Muscle of leg (tissue), 3 donors: ENCODE measurements at regions not wholly inside any gene's neighbourhood (a gene's known extent, or its start where the extent isn't known, plus 50 kb on each side); places are given as distances from the start of the nearest gene placed in this dataset.

Experiments
- DNase-seq: peaks from one replicate; pipeline ENCODE4 v3.0.0; 2013
- H3K27ac ChIP-seq: one replicate; pipeline ENCODE4 v1.5.1; 2013; ENCODE audit warnings: mild to moderate bottlenecking, low read length, control low read depth
- H3K27me3 ChIP-seq: one replicate; pipeline ENCODE4 v1.6.1; 2013; ENCODE audit warnings: low read length; ENCODE audit not compliant: control insufficient read depth, insufficient read depth
- H3K36me3 ChIP-seq: one replicate; pipeline ENCODE4 v1.6.1; 2013; ENCODE audit warnings: low read length; ENCODE audit not compliant: control insufficient read depth, insufficient read depth
- H3K4me1 ChIP-seq: one replicate; pipeline ENCODE4 v1.6.1; 2013; ENCODE audit warnings: low read length; ENCODE audit not compliant: control insufficient read depth, insufficient read depth
- H3K4me3 ChIP-seq: one replicate; pipeline ENCODE4 v1.5.1; 2013; ENCODE audit warnings: low read length, control low read depth
- H3K9me3 ChIP-seq: replicated peaks from 2 replicates; pipeline ENCODE4 v1.6.1; 2013; ENCODE audit warnings: low read depth, low read length; ENCODE audit not compliant: control insufficient read depth
- WGBS: methylation state at CpG from one replicate; pipeline ENCODE4 v1.1.5; 2013; ENCODE audit warnings: missing lambda C conversion rate; ENCODE audit not compliant: insufficient coverage; 5-methylcytosine and 5-hydroxymethylcytosine counted together

- no peak overlapping the region for H3K27ac ChIP-seq
- no peaks in the 10 kb centered on the region for H3K36me3 ChIP-seq
- no peak overlapping the region for H3K4me3 ChIP-seq
- WGBS = no CpG with 5 or more reads among the region's 1 CpG
- no peaks in the 10 kb centered on the region for H3K27me3 ChIP-seq
- H3K4me1 ChIP-seq = peaks cover 14% of the 10 kb centered on the region
- H3K9me3 ChIP-seq = peaks cover 4% of the 10 kb centered on the region
- DNase-seq = no peak
These were observed 467.6 kb downstream of the CDH2 start for GRCh38 chr18:27709344-27709743.

GRCh38 chr18:27707201-27707600 lies 469.7 kb downstream of the CDH2 start:
- peaks cover 6% of the 10 kb centered on the region for H3K4me1 ChIP-seq
- no peak for DNase-seq
- H3K36me3 ChIP-seq = no peaks in the 10 kb centered on the region
- no peak overlapping the region for H3K4me3 ChIP-seq
- no peak overlapping the region for H3K27ac ChIP-seq
- no peaks in the 10 kb centered on the region for H3K27me3 ChIP-seq
- WGBS = no CpG with 5 or more reads among the region's 1 CpG
- peaks cover 4% of the 10 kb centered on the region for H3K9me3 ChIP-seq

- Histone ChIP-seq H3K36me3 (no peaks in the 10 kb centered on the region), H3K9me3 (peaks cover 4% of the 10 kb centered on the region), H3K4me3 (no peak overlapping the region), H3K27ac (no peak overlapping the region), H3K4me1 (peaks cover under 1% of the 10 kb centered on the region), H3K27me3 (no peaks in the 10 kb centered on the region)
- no peak for DNase-seq
- 17% methylated on average over 1 of the region's 3 CpGs for WGBS
These were observed 472.1 kb downstream of the CDH2 start for GRCh38 chr18:27704736-27705361.

- Histone ChIP-seq H3K4me3 (no peak overlapping the region), H3K27me3 (no peaks in the 10 kb centered on the region), H3K4me1 (peaks cover 6% of the 10 kb centered on the region), H3K36me3 (no peaks in the 10 kb centered on the region), H3K27ac (peak overlapping the region; percentile 9), H3K9me3 (no peaks in the 10 kb centered on the region)
- WGBS = 0% methylated on average over 1 of the region's 3 CpGs
- peak; percentile 91 for DNase-seq
These were observed 477.8 kb downstream of the CDH2 start for GRCh38 chr18:27699137-27699536.

DNA sequence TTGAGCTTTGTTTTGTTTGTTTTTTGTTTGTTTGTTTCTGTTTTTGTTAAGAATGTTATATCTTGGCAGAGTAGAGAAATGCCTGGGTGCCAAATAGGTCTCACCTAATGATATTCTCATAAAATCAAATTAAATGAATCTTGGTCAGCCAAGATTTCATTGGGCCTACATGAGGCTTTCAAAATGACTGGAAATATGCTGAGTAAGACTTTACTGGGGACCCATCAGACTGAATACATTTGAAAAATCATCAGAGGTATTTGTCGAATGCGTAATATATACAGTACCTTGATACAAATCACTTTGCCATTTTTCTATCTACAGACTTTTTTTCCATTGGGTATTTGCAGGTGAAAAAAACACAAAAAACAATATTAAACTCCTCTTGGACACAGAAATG lies 480.8 kb downstream of the CDH2 start:
- no CpG with 5 or more reads among the region's 2 CpGs for WGBS
- Histone ChIP-seq H3K4me1 (peaks cover 6% of the 10 kb centered on the region), H3K4me3 (no peak overlapping the region), H3K36me3 (no peaks in the 10 kb centered on the region), H3K27ac (no peak overlapping the region), H3K9me3 (no peaks in the 10 kb centered on the region), H3K27me3 (no peaks in the 10 kb centered on the region)
- DNase-seq = no peak

DNA sequence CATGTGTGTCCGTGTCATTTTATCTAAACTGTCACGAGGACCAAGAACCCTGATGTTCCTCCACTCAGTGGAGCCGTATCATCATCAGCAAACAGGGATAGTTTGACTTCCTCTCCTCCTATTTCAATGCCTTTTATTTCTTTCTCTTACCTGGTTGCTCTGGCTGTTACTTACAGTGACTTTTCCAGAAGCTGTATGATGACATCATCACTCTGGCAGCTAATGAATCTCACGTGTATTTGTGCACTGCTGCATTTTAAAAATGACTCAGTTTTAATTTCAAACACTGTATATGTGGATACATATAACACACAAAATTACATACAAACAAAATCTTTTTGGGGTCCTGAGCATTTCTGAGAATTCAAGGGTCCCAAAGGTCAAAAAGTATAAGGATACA lies 481.4 kb downstream of the CDH2 start:
- no peaks in the 10 kb centered on the region for H3K9me3 ChIP-seq
- no peaks in the 10 kb centered on the region for H3K27me3 ChIP-seq
- no peak overlapping the region for H3K27ac ChIP-seq
- peak; percentile 20 for DNase-seq
- H3K4me1 ChIP-seq = peaks cover 6% of the 10 kb centered on the region
- H3K36me3 ChIP-seq = no peaks in the 10 kb centered on the region
- WGBS = 73% methylated on average over 3 of the region's 4 CpGs
- H3K4me3 ChIP-seq = no peak overlapping the region

- WGBS = 86% methylated on average over 5 of the region's 7 CpGs
- no peak for DNase-seq
These were observed 481.9 kb downstream of the CDH2 start for GRCh38 chr18:27695052-27695451.

GRCh38 chr18:27688581-27688980 lies 488.3 kb downstream of the CDH2 start:
- no CpG with 5 or more reads among the region's 1 CpG for whole genome bisulfite sequencing
- Histone ChIP-seq H3K27ac (no peak overlapping the region), H3K27me3 (no peaks in the 10 kb centered on the region), H3K9me3 (no peaks in the 10 kb centered on the region), H3K36me3 (no peaks in the 10 kb centered on the region), H3K4me3 (no peak overlapping the region), H3K4me1 (no peaks in the 10 kb centered on the region)
- no peak for DNase-seq

More at GRCh38 chr18:27695052-27695451, 481.9 kb downstream of the CDH2 start:
- no peak overlapping the region for H3K4me3 ChIP-seq
- H3K4me1 ChIP-seq = peaks cover 6% of the 10 kb centered on the region
- H3K27me3 ChIP-seq = no peaks in the 10 kb centered on the region
- no peaks in the 10 kb centered on the region for H3K36me3 ChIP-seq
- H3K27ac ChIP-seq = no peak overlapping the region
- no peaks in the 10 kb centered on the region for H3K9me3 ChIP-seq

- H3K9me3 ChIP-seq = no peaks in the 10 kb centered on the region
These were observed 489.5 kb downstream of the CDH2 start for GRCh38 chr18:27687351-27687979.

GRCh38 chr18:27685807-27686412 lies 491.0 kb downstream of the CDH2 start:
- Histone ChIP-seq H3K36me3 (no peaks in the 10 kb centered on the region), H3K9me3 (no peaks in the 10 kb centered on the region), H3K4me3 (no peak overlapping the region), H3K27me3 (no peaks in the 10 kb centered on the region), H3K27ac (no peak overlapping the region), H3K4me1 (no peaks in the 10 kb centered on the region)
- DNase-seq = peak; percentile 53
- WGBS = no CpG with 5 or more reads among the region's 2 CpGs

More at GRCh38 chr18:27687351-27687979, 489.5 kb downstream of the CDH2 start:
- no peaks in the 10 kb centered on the region for H3K27me3 ChIP-seq
- no peak overlapping the region for H3K27ac ChIP-seq
- H3K36me3 ChIP-seq = no peaks in the 10 kb centered on the region
- no peak overlapping the region for H3K4me3 ChIP-seq
- DNase-seq = no peak
- H3K4me1 ChIP-seq = no peaks in the 10 kb centered on the region
